Mesenchymal stem cell (in vitro differentiated cells and primary cell): ENCODE measurements at regions not wholly inside any gene's neighbourhood (a gene's known extent, or its start where the extent isn't known, plus 50 kb on each side); places are given as distances from the start of the nearest gene placed in this dataset.
"Not testable (repeated sequence)": the region's sequence is repeated elsewhere in the genome, so short reads cannot be mapped to it uniquely, and the experiment has no call there.

ENCODE experiments used
- DNase-seq: peaks from one replicate; pipeline ENCODE4 v3.0.0-alpha.2; 2013
- H2AFZ ChIP-seq: one replicate; pipeline ENCODE4 v1.6.1; 2013; ENCODE audit warnings: low read depth, mild to moderate bottlenecking, control low read depth, inconsistent platforms, low read length, moderate library complexity
- H2AK5ac ChIP-seq: 2 replicates; pipeline ENCODE4 v1.6.1; 2013; ENCODE audit warnings: low read length, moderate library complexity, mild to moderate bottlenecking, inconsistent platforms; ENCODE audit not compliant: severe bottlenecking
- H2BK120ac ChIP-seq: one replicate; pipeline ENCODE4 v1.6.1; 2013; ENCODE audit warnings: low read depth, mild to moderate bottlenecking, inconsistent platforms, low read length, moderate library complexity
- H2BK12ac ChIP-seq, 2 experiments: one replicate each; pipeline ENCODE4 v1.6.1; 2013; ENCODE audit warnings: inconsistent platforms in 2 of 2, low read length in 2 of 2, mild to moderate bottlenecking in 2 of 2, moderate library complexity in 2 of 2, control low read depth in 1 of 2
- H2BK15ac ChIP-seq: one replicate; pipeline ENCODE4 v1.6.1; 2013; ENCODE audit warnings: mild to moderate bottlenecking, low read depth, inconsistent platforms; ENCODE audit not compliant: poor library complexity, severe bottlenecking
- H2BK5ac ChIP-seq: 2 replicates; pipeline ENCODE4 v1.6.1; 2013; ENCODE audit warnings: low read depth, mild to moderate bottlenecking, low read length, control low read depth, inconsistent platforms; ENCODE audit not compliant: poor library complexity, severe bottlenecking
- H3K14ac ChIP-seq, 2 experiments: one replicate each; pipeline ENCODE4 v1.6.1; 2013; ENCODE audit warnings: inconsistent platforms in 2 of 2, low read length in 2 of 2, control low read depth in 1 of 2, mild to moderate bottlenecking in 1 of 2, moderate library complexity in 1 of 2
- H3K18ac ChIP-seq, 2 experiments: one replicate each; pipeline ENCODE4 v1.6.1; 2013; ENCODE audit warnings: inconsistent platforms in 2 of 2, low read length in 2 of 2, control low read depth in 1 of 2, low read depth in 1 of 2, mild to moderate bottlenecking in 1 of 2
- H3K23ac ChIP-seq, 2 experiments: one replicate each; pipeline ENCODE4 v1.6.1; 2013; ENCODE audit warnings: inconsistent platforms in 2 of 2, low read length in 2 of 2, mild to moderate bottlenecking in 2 of 2, moderate library complexity in 2 of 2, control low read depth in 1 of 2
- H3K27ac ChIP-seq: 2 replicates; pipeline ENCODE4 v1.5.1; 2013; ENCODE audit warnings: mild to moderate bottlenecking, moderate library complexity, low read length, control low read depth, inconsistent platforms; ENCODE audit not compliant: poor library complexity, severe bottlenecking
- H3K27me3 ChIP-seq, 2 experiments: 2 replicates each; pipeline versions ENCODE4 v1.6.1 to v1.7.0; 2013; ENCODE audit warnings: low read length in 2 of 2, mild to moderate bottlenecking in 2 of 2, moderate library complexity in 2 of 2, control low read depth in 1 of 2, inconsistent platforms in 1 of 2; ENCODE audit not compliant: control insufficient read depth in 1 of 2, insufficient read depth in 1 of 2
- H3K36me3 ChIP-seq, 2 experiments: 2 replicates each; pipeline versions ENCODE4 v1.6.1 to v1.7.0; 2013; ENCODE audit warnings: low read length in 2 of 2, control low read depth in 1 of 2, inconsistent platforms in 1 of 2, low read depth in 1 of 2, mild to moderate bottlenecking in 1 of 2; ENCODE audit not compliant: insufficient read depth in 2 of 2, control insufficient read depth in 1 of 2
- H3K4ac ChIP-seq, 2 experiments: one replicate each; pipeline ENCODE4 v1.6.1; 2013; ENCODE audit warnings: inconsistent platforms in 2 of 2, low read length in 2 of 2, mild to moderate bottlenecking in 2 of 2, moderate library complexity in 2 of 2, control low read depth in 1 of 2, low read depth in 1 of 2
- H3K4me1 ChIP-seq: 2 replicates; pipeline ENCODE4 v1.6.1; 2013; ENCODE audit warnings: low read depth, low read length, control low read depth; ENCODE audit not compliant: control insufficient read depth, insufficient read depth
- H3K4me2 ChIP-seq: 2 replicates; pipeline ENCODE4 v1.6.1; 2013; ENCODE audit warnings: low read length, mild to moderate bottlenecking, inconsistent platforms; ENCODE audit not compliant: poor library complexity, severe bottlenecking
- H3K4me3 ChIP-seq, 2 experiments: 2 replicates each; pipeline versions ENCODE4 v1.5.1 to v1.7.0; 2013; ENCODE audit warnings: low read length in 2 of 2, mild to moderate bottlenecking in 2 of 2, control low read depth in 1 of 2, low read depth in 1 of 2; ENCODE audit not compliant: insufficient read depth in 1 of 2
- H3K79me1 ChIP-seq: replicated peaks from 2 replicates; pipeline ENCODE4 v1.6.1; 2013; ENCODE audit warnings: mild to moderate bottlenecking, control low read depth, low read length, inconsistent platforms; ENCODE audit not compliant: poor library complexity, severe bottlenecking
- H3K9ac ChIP-seq: 2 replicates; pipeline ENCODE4 v1.7.0; 2013; ENCODE audit warnings: mild to moderate bottlenecking, low read length, moderate library complexity
- H3K9me3 ChIP-seq: 2 replicates; pipeline ENCODE4 v1.7.0; 2013; ENCODE audit warnings: mild to moderate bottlenecking, low read length; ENCODE audit not compliant: control insufficient read depth
- H4K8ac ChIP-seq: one replicate; pipeline ENCODE4 v1.6.1; 2013; ENCODE audit warnings: inconsistent platforms, mild to moderate bottlenecking, low read length, moderate library complexity
- H4K91ac ChIP-seq: one replicate; pipeline ENCODE4 v1.6.1; 2013; ENCODE audit warnings: mild to moderate bottlenecking, low read length, inconsistent platforms
- WGBS: methylation state at CpG from one replicate; pipeline ENCODE4 v1.1.7; 2013; ENCODE audit warnings: mixed read lengths; 5-methylcytosine and 5-hydroxymethylcytosine counted together

DNA sequence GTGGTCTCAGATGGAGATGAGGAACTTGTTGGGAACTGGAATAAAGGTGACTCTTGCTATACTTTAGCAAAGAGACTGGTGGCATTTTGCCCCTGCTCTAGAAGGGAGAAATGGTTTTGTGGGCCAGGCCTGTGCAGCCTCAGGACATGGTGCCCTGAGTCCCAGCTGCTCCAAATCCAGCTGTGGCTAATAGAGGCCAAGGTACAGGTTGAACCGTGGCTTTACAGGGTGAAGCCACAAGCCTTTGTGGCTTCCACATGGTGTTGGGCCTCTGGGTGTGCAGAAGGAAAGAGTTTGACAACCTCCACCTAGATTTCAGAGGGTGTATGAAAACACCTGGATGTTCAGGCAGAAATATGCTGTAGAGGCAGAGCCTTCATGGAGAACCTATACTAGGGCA is 586.0 kb downstream of the FLRT2 start:
- Histone ChIP-seq H2AK5ac (no peak overlapping the region), H4K8ac (no peak overlapping the region), H4K91ac (no peak overlapping the region), H3K23ac (no peak overlapping the region), H2BK12ac (no peak overlapping the region), H3K27me3 (no peaks in the 10 kb centered on the region), H3K9me3 (no peaks in the 10 kb centered on the region), H2BK120ac (no peak overlapping the region), H2BK5ac (no peak overlapping the region), H3K9ac (no peak overlapping the region), H3K79me1 (no peaks in the 10 kb centered on the region), H3K4me1 (no peaks in the 10 kb centered on the region), H3K4me3 (no peak overlapping the region), H3K18ac (no peak overlapping the region), H3K4me2 (no peak overlapping the region), H2BK15ac (no peak overlapping the region), H3K27ac (no peak overlapping the region), H3K4ac (no peak overlapping the region), H3K14ac (no peak overlapping the region), H3K36me3 (no peaks in the 10 kb centered on the region), H2AFZ (no peak overlapping the region)
- DNase-seq: no peak
- WGBS: 57% methylated on average over 1 of the region's 1 CpG

- DNase-seq, H2BK5ac ChIP-seq: not testable (repeated sequence)
- 90% methylated on average over 13 of the region's 13 CpGs for WGBS
These were observed 580.9 kb downstream of the FLRT2 start for GRCh38 chr14:86110871-86111270.

GRCh38 chr14:86104691-86105265 is 574.8 kb downstream of the FLRT2 start:
- 84% methylated on average over 2 of the region's 3 CpGs for WGBS

More at GRCh38 chr14:86110871-86111270, 580.9 kb downstream of the FLRT2 start:
- H3K36me3 ChIP-seq, H4K91ac ChIP-seq, H3K9ac ChIP-seq, H3K18ac ChIP-seq, H3K27ac ChIP-seq, H3K4ac ChIP-seq, H3K9me3 ChIP-seq, H3K27me3 ChIP-seq, H3K4me3 ChIP-seq, H2BK12ac ChIP-seq, H2AFZ ChIP-seq, H2BK15ac ChIP-seq, H3K4me2 ChIP-seq, H3K14ac ChIP-seq, H2BK120ac ChIP-seq, H4K8ac ChIP-seq, H3K23ac ChIP-seq, H2AK5ac ChIP-seq, H3K4me1 ChIP-seq, H3K79me1 ChIP-seq: not testable (repeated sequence)

GRCh38 chr14:86094512-86094911 is 564.6 kb downstream of the FLRT2 start:
- H3K27ac ChIP-seq: no peak overlapping the region
- H4K8ac ChIP-seq: no peak overlapping the region
- H3K4ac ChIP-seq: no peak overlapping the region
- H2AFZ ChIP-seq: no peak overlapping the region
- H3K9ac ChIP-seq: no peak overlapping the region
- H2AK5ac ChIP-seq: no peak overlapping the region
- no peak overlapping the region for H3K14ac ChIP-seq
- H3K27me3 ChIP-seq: no peaks in the 10 kb centered on the region
- no peak overlapping the region for H3K4me2 ChIP-seq
- no peak overlapping the region for H4K91ac ChIP-seq
- H3K18ac ChIP-seq: no peak overlapping the region
- no peaks in the 10 kb centered on the region for H3K4me1 ChIP-seq
- no peak overlapping the region for H3K4me3 ChIP-seq
- no peak overlapping the region for H3K23ac ChIP-seq
- H3K36me3 ChIP-seq: no peaks in the 10 kb centered on the region
- no peaks in the 10 kb centered on the region for H3K9me3 ChIP-seq
- H2BK12ac ChIP-seq: no peak overlapping the region
- no peak for DNase-seq
- no peaks in the 10 kb centered on the region for H3K79me1 ChIP-seq
- no peak overlapping the region for H2BK120ac ChIP-seq
- H2BK5ac ChIP-seq: no peak overlapping the region
- H2BK15ac ChIP-seq: no peak overlapping the region

More at GRCh38 chr14:86104691-86105265, 574.8 kb downstream of the FLRT2 start:
- no peak overlapping the region for H3K9ac ChIP-seq
- no peak overlapping the region for H3K14ac ChIP-seq
- no peak overlapping the region for H2AFZ ChIP-seq
- no peaks in the 10 kb centered on the region for H3K4me1 ChIP-seq
- no peak overlapping the region for H2AK5ac ChIP-seq
- H3K18ac ChIP-seq: no peak overlapping the region
- DNase-seq: no peak
- no peaks in the 10 kb centered on the region for H3K27me3 ChIP-seq
- H2BK5ac ChIP-seq: no peak overlapping the region
- H3K36me3 ChIP-seq: no peaks in the 10 kb centered on the region
- H3K4ac ChIP-seq: no peak overlapping the region
- H3K4me3 ChIP-seq: no peak overlapping the region
- H3K79me1 ChIP-seq: no peaks in the 10 kb centered on the region
- no peak overlapping the region for H2BK120ac ChIP-seq
- no peak overlapping the region for H4K91ac ChIP-seq
- H3K9me3 ChIP-seq: no peaks in the 10 kb centered on the region
- no peak overlapping the region for H4K8ac ChIP-seq
- no peak overlapping the region for H3K23ac ChIP-seq
- no peak overlapping the region for H3K27ac ChIP-seq
- no peak overlapping the region for H3K4me2 ChIP-seq
- H2BK15ac ChIP-seq: no peak overlapping the region
- no peak overlapping the region for H2BK12ac ChIP-seq
